ENCODE measurements at regions not wholly inside any gene's neighbourhood (a gene's known extent, or its start where the extent isn't known, plus 50 kb on each side); places are given as distances from the start of the nearest gene placed in this dataset.

DNA sequence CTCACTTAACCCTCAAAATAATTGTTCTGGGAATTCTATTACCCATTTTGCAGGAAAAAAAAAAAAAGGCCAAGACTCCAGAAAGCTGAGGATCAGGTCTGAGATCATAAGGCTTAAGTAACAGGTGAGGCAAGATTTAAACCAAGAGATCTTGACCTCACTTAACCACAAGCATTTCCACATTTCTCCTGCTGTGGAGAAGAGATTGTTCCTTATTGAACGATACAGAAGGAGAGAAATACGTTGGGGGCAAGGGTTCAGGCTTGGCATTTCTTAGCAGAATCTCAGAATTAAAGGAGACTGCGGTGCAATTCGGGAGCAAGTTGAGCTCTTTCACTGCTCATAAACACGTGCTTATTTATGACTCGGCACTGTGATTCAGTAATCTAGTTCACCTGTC lies 885.3 kb upstream of the TMEM132C start:
- no peaks in the 10 kb centered on the region for H3K36me3 ChIP-seq (ENCODE audit: control insufficient read depth in 4 of 4, insufficient read depth in 4 of 4, low read length in 4 of 4)
- H3K4me1 ChIP-seq (ENCODE audit: control insufficient read depth in 5 of 5, insufficient read depth in 5 of 5, low read length in 5 of 5) = peaks cover 0 to 1% (median 0%) of the 10 kb centered on the region in 5 donors
- WGBS, 2 donors = 67 to 69% methylated on average over 6 of the region's 6 CpGs
- ATAC-seq (ENCODE audit: insufficient read depth, low FRiP score) (no peak), DNase-seq (no peak)
- no peaks in the 10 kb centered on the region for H3K9me3 ChIP-seq (ENCODE audit: control insufficient read depth in 4 of 4, insufficient read depth in 3 of 4, low read length in 3 of 4)
- no peak overlapping the region for H3K4me3 ChIP-seq
- H3K27ac ChIP-seq (ENCODE audit: low read depth in 1 of 2, low read length in 1 of 2) = no peak overlapping the region
- H3K9ac ChIP-seq (ENCODE audit: insufficient read depth in 1 of 2, low read length in 2 of 2) = no peak overlapping the region
- TF ChIP-seq, protein P1, sequence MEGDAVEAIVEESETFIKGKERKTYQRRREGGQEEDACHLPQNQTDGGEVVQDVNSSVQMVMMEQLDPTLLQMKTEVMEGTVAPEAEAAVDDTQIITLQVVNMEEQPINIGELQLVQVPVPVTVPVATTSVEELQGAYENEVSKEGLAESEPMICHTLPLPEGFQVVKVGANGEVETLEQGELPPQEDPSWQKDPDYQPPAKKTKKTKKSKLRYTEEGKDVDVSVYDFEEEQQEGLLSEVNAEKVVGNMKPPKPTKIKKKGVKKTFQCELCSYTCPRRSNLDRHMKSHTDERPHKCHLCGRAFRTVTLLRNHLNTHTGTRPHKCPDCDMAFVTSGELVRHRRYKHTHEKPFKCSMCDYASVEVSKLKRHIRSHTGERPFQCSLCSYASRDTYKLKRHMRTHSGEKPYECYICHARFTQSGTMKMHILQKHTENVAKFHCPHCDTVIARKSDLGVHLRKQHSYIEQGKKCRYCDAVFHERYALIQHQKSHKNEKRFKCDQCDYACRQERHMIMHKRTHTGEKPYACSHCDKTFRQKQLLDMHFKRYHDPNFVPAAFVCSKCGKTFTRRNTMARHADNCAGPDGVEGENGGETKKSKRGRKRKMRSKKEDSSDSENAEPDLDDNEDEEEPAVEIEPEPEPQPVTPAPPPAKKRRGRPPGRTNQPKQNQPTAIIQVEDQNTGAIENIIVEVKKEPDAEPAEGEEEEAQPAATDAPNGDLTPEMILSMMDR (IDR thresholded peaks at IDR 0.05; ENCODE audit: control extremely low read depth, extremely low read depth) = no peak
- peaks cover 0 to 3% (median 0%) of the 10 kb centered on the region in 3 donors for H3K27me3 ChIP-seq (ENCODE audit: control insufficient read depth in 3 of 3, insufficient read depth in 3 of 3, low read length in 2 of 3)

- DNase-seq (no peak), ATAC-seq (ENCODE audit: insufficient read depth, low FRiP score) (no peak)
- Histone ChIP-seq H3K36me3 (ENCODE audit: control insufficient read depth in 4 of 4, insufficient read depth in 4 of 4, low read length in 4 of 4) (no peaks in the 10 kb centered on the region), H3K27ac (ENCODE audit: low read depth in 1 of 2, low read length in 1 of 2) (no peak overlapping the region), H3K4me1 (ENCODE audit: control insufficient read depth in 5 of 5, insufficient read depth in 5 of 5, low read length in 5 of 5) (peaks cover 0 to 1% (median 0%) of the 10 kb centered on the region in 5 donors), H3K9ac (ENCODE audit: insufficient read depth in 1 of 2, low read length in 2 of 2) (no peak overlapping the region), H3K4me3 (no peak overlapping the region), H3K27me3 (ENCODE audit: control insufficient read depth in 3 of 3, insufficient read depth in 3 of 3, low read length in 2 of 3) (peaks cover 0 to 3% (median 0%) of the 10 kb centered on the region in 3 donors), H3K9me3 (ENCODE audit: control insufficient read depth in 4 of 4, insufficient read depth in 3 of 4, low read length in 3 of 4) (no peaks in the 10 kb centered on the region)
- TF ChIP-seq, protein P1 (IDR thresholded peaks at IDR 0.05; ENCODE audit: control extremely low read depth, extremely low read depth) = no peak
- WGBS, 2 donors = 66 to 70% methylated on average over 8 of the region's 8 CpGs
Measured at GRCh38 chr12:127383281-127383680, 883.7 kb upstream of the TMEM132C start.

DNA sequence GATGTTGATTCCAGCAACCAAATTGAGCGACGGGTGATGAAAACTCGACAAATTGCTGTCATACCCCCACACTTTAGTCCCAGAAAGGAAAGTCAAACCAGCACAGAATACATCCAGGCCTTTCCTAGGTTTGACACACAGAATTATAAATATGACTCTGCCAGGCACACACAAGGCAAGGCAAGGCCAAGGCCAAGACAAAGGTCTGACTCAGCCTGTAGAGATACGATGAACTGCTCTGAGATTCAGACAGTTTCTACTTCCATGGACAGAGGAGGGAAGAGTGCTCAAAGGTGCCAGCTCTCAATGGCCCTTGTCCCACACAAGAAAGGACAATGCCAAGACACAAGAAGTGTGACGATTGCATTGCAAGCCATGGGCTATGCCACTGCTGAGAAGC lies 880.2 kb upstream of the TMEM132C start:
- Histone ChIP-seq H3K9me3 (ENCODE audit: control insufficient read depth in 4 of 4, insufficient read depth in 3 of 4, low read length in 3 of 4) (no peaks in the 10 kb centered on the region), H3K27me3 (ENCODE audit: control insufficient read depth in 3 of 3, insufficient read depth in 3 of 3, low read length in 2 of 3) (no peaks in the 10 kb centered on the region), H3K4me1 (ENCODE audit: control insufficient read depth in 5 of 5, insufficient read depth in 5 of 5, low read length in 5 of 5) (no peaks in the 10 kb centered on the region), H3K27ac (ENCODE audit: low read depth in 1 of 2, low read length in 1 of 2) (no peak overlapping the region), H3K36me3 (ENCODE audit: control insufficient read depth in 4 of 4, insufficient read depth in 4 of 4, low read length in 4 of 4) (no peaks in the 10 kb centered on the region), H3K9ac (ENCODE audit: insufficient read depth in 1 of 2, low read length in 2 of 2) (no peak overlapping the region), H3K4me3 (no peak overlapping the region)
- WGBS, 2 donors = 83 to 84% methylated on average over 5 of the region's 5 CpGs
- DNase-seq (no peak), ATAC-seq (ENCODE audit: insufficient read depth, low FRiP score) (no peak)
- TF ChIP-seq, protein P1 (IDR thresholded peaks at IDR 0.05; ENCODE audit: control extremely low read depth, extremely low read depth) = no peak

DNA sequence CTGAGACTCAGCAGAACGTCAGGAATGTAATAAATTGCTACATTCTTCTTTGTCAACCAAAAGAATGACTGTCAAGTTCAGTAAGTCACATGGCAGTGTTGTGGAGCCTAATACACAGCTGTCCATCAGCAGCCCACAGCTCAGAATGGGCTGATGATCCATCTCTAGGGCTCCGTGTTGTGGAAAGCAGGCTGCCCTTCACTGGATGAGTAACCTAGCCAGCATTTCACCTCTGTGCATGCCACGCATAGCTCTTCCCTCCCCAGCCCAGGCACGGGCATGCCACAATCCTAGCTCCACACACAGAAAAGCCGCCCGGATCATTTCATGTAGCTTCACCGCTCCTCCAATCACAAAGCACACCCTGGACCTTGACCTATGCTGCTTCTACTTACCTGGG lies 878.0 kb upstream of the TMEM132C start:
- no peaks in the 10 kb centered on the region for H3K36me3 ChIP-seq (ENCODE audit: control insufficient read depth in 4 of 4, insufficient read depth in 4 of 4, low read length in 4 of 4)
- no peaks in the 10 kb centered on the region for H3K9me3 ChIP-seq (ENCODE audit: control insufficient read depth in 4 of 4, insufficient read depth in 3 of 4, low read length in 3 of 4)
- TF ChIP-seq, protein P1 (IDR thresholded peaks at IDR 0.05; ENCODE audit: control extremely low read depth, extremely low read depth) = no peak
- H3K4me1 ChIP-seq (ENCODE audit: control insufficient read depth in 5 of 5, insufficient read depth in 5 of 5, low read length in 5 of 5) = no peaks in the 10 kb centered on the region
- no peaks in the 10 kb centered on the region for H3K27me3 ChIP-seq (ENCODE audit: control insufficient read depth in 3 of 3, insufficient read depth in 3 of 3, low read length in 2 of 3)
- H3K4me3 ChIP-seq = no peak overlapping the region
- WGBS, 2 donors = 79 to 83% methylated on average over 7 of the region's 7 CpGs
- DNase-seq (no peak), ATAC-seq (ENCODE audit: insufficient read depth, low FRiP score) (no peak)
- H3K27ac ChIP-seq (ENCODE audit: low read depth in 1 of 2, low read length in 1 of 2) = no peak overlapping the region
- H3K9ac ChIP-seq (ENCODE audit: insufficient read depth in 1 of 2, low read length in 2 of 2) = no peak overlapping the region
